Ectodermal cell (in vitro differentiated cells): ENCODE measurements at regions not wholly inside any gene's neighbourhood (a gene's known extent, or its start where the extent isn't known, plus 50 kb on each side); places are given as distances from the start of the nearest gene placed in this dataset.
"Not testable (repeated sequence)": the region's sequence is repeated elsewhere in the genome, so short reads cannot be mapped to it uniquely, and the experiment has no call there.

Experiments used
- H3K27ac ChIP-seq: 2 replicates; pipeline ENCODE4 v1.7.0; 2013; ENCODE audit warnings: mild to moderate bottlenecking, low read depth, low read length; ENCODE audit not compliant: insufficient read depth, poor library complexity, severe bottlenecking
- H3K27me3 ChIP-seq: 2 replicates; pipeline ENCODE4 v1.7.0; 2013; ENCODE audit warnings: mild to moderate bottlenecking, low read length; ENCODE audit not compliant: insufficient read depth, control insufficient read depth, poor library complexity, severe bottlenecking
- H3K36me3 ChIP-seq: one replicate; pipeline ENCODE4 v1.7.0; 2013; ENCODE audit warnings: low read length; ENCODE audit not compliant: control insufficient read depth, insufficient read depth
- H3K4me1 ChIP-seq: one replicate; pipeline ENCODE4 v1.7.0; 2013; ENCODE audit warnings: low read length; ENCODE audit not compliant: control insufficient read depth, insufficient read depth
- H3K4me3 ChIP-seq: 2 replicates; pipeline ENCODE4 v1.7.0; 2013; ENCODE audit warnings: low read depth, low read length, control low read depth; ENCODE audit not compliant: insufficient read depth
- H3K9me3 ChIP-seq: 2 replicates; pipeline ENCODE4 v1.7.0; 2013; ENCODE audit warnings: mild to moderate bottlenecking, low read length, moderate library complexity; ENCODE audit not compliant: control insufficient read depth
- WGBS, 2 experiments: methylation state at CpG; one replicate each; pipeline ENCODE4 v1.1.7; 2013; ENCODE audit warnings: missing lambda C conversion rate in 2 of 2; 5-methylcytosine and 5-hydroxymethylcytosine counted together

DNA sequence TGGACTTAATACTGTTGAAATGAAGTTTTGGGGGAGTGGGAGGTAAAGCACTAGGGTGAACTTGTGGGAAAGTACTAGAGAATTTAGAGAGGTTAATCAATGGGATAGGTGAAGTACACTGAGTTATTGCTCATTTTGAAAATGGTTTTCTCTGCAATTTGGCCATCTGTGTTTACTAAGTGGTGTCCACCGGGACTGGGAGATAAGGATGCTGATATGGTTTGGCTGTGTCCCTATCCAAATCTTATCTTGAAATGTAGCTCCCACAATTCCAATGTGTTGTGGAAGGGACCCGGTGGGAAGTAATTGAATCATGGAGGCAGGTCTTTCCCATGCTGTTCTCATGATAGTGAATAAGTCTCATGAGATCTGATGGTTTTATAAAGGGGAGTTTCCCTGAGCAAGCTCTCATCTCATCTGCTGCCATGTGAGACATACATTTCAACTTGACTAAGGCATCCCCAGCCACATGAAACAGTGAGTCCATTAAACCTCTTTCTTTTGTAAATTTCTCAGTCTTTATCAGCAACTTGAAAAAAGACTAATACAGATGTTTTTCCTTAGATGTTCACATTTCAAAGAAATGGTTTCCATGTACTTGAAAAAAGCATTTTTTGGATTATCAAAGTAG lies 1569.4 kb upstream of the PRR20A start:
- Histone ChIP-seq H3K36me3 (no peaks in the 10 kb centered on the region), H3K9me3 (no peaks in the 10 kb centered on the region), H3K27ac (no peak overlapping the region), H3K27me3 (no peaks in the 10 kb centered on the region), H3K4me1 (no peaks in the 10 kb centered on the region), H3K4me3 (no peak overlapping the region)
- 73 to 90% methylated on average over 2 of the region's 2 CpGs for WGBS, 2 experiments

DNA sequence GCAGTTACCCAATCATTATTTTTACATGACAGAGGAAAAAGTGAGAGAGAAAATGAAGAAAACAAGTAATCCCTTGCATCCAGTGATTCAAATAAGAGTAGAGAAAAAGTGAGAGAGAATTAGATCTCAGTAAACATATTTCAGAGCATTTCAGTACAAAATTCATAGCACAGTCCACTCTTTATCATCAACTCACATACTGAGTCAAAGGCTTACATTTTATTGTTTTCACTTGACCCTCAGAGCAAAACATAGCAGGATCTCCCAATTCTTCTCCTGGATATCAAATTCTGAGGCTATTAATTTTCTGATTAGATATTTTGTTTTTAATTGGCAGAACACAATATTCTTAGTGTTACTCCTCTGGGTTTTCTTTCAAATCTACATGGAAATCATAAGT lies 1568.3 kb upstream of the PRR20A start:
- no peak overlapping the region for H3K4me3 ChIP-seq
- no peaks in the 10 kb centered on the region for H3K27me3 ChIP-seq
- H3K27ac ChIP-seq = no peak overlapping the region
- no peaks in the 10 kb centered on the region for H3K9me3 ChIP-seq
- H3K4me1 ChIP-seq = no peaks in the 10 kb centered on the region
- H3K36me3 ChIP-seq = no peaks in the 10 kb centered on the region

DNA sequence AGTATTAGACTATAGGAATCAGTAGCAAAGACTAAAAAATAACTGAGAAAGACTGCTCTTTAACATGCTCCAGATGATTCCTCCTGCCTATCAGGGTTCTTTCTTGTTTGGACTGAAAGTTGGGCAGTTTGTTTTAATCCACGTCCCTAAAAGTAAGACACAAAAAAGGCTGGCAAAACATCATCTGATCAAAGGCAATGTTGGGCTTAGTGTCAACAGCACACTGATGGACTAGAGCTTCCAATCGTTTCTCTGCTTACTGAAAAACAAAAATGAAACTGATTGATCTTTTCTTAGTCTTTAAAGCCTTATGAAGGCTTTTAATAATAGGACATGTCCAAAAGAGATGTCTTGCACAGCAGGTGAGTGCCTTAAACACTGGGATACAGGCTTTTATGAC lies 1567.9 kb upstream of the PRR20A start:
- Histone ChIP-seq H3K9me3 (no peaks in the 10 kb centered on the region), H3K4me1 (no peaks in the 10 kb centered on the region), H3K27me3 (no peaks in the 10 kb centered on the region), H3K4me3 (no peak overlapping the region), H3K36me3 (no peaks in the 10 kb centered on the region), H3K27ac (no peak overlapping the region)
- WGBS, 2 experiments = 47 to 61% methylated on average over 2 of the region's 2 CpGs

DNA sequence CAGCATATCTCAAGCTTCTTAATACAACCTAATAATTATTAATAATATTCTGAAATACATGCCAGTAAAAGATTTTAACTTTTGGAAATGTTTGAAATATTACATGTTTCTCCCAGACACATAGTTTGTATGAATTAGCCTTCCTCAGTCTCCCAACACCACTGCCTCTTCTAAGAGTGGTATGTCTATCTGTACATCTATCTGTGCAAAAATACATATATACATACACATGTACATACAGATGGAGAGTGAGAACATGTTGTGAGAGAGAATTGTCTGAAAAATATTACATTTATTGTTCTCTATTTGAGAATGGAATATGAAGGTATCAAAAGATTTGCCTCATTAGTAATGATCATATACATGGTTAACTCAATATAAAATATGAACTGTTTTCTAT lies 1567.2 kb upstream of the PRR20A start:
- H3K4me1 ChIP-seq = no peaks in the 10 kb centered on the region
- no peaks in the 10 kb centered on the region for H3K27me3 ChIP-seq
- no peaks in the 10 kb centered on the region for H3K36me3 ChIP-seq
- H3K4me3 ChIP-seq = no peak overlapping the region
- no peaks in the 10 kb centered on the region for H3K9me3 ChIP-seq
- no peak overlapping the region for H3K27ac ChIP-seq

DNA sequence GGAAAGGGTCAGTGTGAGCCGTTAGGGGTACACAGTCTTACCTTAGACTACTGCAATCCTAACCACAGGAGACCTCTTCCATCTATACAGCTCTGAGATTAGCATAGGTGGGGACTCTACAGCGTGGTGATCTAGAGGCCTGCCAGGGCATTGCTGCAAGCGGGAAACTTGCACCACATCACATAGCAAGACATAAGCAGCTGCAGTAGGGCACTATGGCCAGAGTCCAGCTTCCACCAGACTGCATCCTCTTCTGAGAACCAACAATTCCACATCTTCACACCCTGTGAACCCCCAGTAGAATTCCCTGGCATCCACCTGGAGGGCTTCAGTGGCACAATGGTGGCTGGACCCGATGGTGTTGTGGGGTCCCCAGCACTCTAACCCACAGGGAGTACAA lies 1564.3 kb upstream of the PRR20A start:
- 55 to 57% methylated on average over 4 of the region's 4 CpGs for WGBS, 2 experiments
- H3K4me1 ChIP-seq = no peaks in the 10 kb centered on the region

DNA sequence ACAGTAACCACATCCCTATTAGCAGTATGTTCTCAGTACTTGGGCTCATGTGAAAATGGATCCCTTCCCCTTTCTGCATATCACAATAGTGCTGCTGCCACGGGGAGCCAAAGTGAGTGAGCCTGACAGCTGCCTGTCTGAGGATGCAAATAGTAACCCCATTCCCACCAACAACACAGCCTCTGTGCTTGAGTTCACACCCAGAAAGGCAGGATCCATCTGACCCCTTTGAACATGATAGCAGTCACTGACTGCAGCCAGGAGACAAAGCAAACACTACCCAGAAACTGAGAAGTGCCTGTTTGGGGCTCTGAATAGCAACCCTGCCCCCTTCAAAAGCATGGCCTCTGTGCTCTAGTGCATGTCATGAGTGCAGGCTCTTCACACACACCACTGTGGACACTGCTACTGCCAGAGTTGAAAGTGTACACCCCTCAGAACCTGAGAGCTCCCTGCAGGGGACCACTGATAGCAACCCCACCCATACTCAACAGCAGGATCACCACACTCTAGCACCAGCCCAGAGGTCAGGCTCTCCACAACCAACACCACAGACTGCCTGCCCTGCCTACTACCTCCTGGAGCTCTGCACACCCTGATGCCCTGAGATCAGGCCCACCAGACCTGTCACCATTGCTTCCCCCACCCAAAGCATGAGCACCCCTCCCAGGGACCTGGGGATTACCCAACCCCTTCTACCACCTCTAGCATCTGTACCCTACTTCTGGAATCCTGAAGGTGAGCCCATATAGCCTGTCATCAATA lies 1563.5 kb upstream of the PRR20A start:
- 9 to 27% methylated on average over 1 of the region's 1 CpG for WGBS, 2 experiments
- peaks cover 4% of the 10 kb centered on the region for H3K27me3 ChIP-seq
- no peak overlapping the region for H3K27ac ChIP-seq
- H3K9me3 ChIP-seq = no peaks in the 10 kb centered on the region
- no peaks in the 10 kb centered on the region for H3K36me3 ChIP-seq
- no peak overlapping the region for H3K4me3 ChIP-seq
- no peaks in the 10 kb centered on the region for H3K4me1 ChIP-seq

More for the DNA sequence above, 1564.3 kb upstream of the PRR20A start:
- H3K27ac ChIP-seq = no peak overlapping the region
- H3K4me3 ChIP-seq = no peak overlapping the region
- no peaks in the 10 kb centered on the region for H3K9me3 ChIP-seq
- no peaks in the 10 kb centered on the region for H3K36me3 ChIP-seq
- no peaks in the 10 kb centered on the region for H3K27me3 ChIP-seq

DNA sequence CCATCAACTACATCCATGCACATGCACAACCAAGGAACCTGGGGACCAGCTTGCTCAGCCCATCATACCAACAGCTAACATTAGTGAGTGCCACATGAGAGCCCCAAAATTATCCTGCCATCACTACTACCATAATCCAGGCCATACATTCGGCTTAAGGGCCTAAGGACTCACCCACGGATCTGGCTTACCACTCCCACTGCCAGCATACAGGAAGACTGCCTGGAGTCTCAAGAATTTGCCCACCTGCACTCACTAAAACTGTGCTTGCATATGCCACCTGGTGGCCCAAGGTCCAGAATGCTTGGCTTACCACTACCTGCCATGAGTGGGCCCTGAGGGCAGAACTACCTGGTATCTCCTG lies 1562.9 kb upstream of the PRR20A start:
- WGBS, 2 experiments = 60% methylated on average over 2 of the region's 2 CpGs
- Histone ChIP-seq H3K27ac (no peak overlapping the region), H3K36me3 (no peaks in the 10 kb centered on the region), H3K4me3 (no peak overlapping the region), H3K4me1 (no peaks in the 10 kb centered on the region), H3K27me3 (peaks cover 4% of the 10 kb centered on the region), H3K9me3 (no peaks in the 10 kb centered on the region)

DNA sequence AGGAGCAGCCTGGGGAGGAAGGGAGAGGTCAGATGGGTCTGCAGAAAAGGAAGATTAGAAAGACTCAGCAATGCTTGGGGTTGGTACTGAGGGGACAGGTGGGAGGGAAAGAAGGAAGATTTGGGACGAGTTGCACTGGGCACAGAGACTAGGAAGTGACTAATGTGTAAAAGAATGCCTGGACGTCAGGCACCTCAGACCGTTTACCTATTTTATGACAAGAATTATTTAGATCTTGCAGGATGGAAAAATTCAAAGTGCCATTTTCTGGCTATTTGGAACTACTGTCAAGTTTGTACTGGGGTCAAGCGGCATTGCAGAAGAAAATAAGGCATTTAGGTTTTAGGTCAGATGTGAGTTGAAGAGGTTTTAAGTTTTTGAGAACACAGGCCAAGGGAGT lies 1558.4 kb upstream of the PRR20A start:
- WGBS, 2 experiments = 10 to 15% methylated on average over 2 to 3 of the region's 4 CpGs
- H3K36me3 ChIP-seq, H3K27ac ChIP-seq, H3K4me3 ChIP-seq, H3K9me3 ChIP-seq, H3K4me1 ChIP-seq, H3K27me3 ChIP-seq: not testable (repeated sequence)

DNA sequence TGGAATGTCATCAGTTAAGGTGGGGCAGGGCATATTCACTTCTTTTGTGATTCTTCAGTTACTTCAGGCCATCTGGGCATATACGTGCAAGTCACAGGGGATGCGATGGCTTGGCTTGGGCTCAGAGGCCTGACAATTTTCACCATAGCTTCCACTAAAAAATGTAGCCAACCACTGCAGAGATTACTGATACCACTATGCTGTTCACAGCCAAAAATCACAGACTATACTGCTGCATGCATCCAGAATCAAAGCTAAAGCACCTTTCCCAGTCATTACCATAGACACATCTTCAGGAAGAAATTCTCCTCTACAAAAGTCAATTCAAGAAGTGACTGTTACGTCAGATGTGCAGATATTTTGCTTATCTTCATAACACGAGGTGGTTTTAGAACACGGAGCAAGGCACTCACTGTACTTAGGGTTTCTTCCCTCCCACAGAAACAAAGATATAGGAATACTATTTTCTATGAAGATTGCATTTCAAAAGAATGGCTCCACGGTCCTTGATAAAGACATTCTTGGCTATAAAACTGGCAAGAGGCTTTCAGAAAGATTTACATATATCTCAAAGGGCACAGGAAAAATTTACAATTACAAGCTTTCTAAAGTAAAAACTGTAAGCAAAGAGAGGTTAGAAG lies 1556.6 kb upstream of the PRR20A start:
- peaks cover 8% of the 10 kb centered on the region for H3K27me3 ChIP-seq
- no peak overlapping the region for H3K27ac ChIP-seq
- H3K9me3 ChIP-seq = no peaks in the 10 kb centered on the region
- WGBS, 2 experiments = 32 to 51% methylated on average over 5 to 6 of the region's 6 CpGs
- H3K4me3 ChIP-seq = no peak overlapping the region
- H3K36me3 ChIP-seq = no peaks in the 10 kb centered on the region
- no peaks in the 10 kb centered on the region for H3K4me1 ChIP-seq

DNA sequence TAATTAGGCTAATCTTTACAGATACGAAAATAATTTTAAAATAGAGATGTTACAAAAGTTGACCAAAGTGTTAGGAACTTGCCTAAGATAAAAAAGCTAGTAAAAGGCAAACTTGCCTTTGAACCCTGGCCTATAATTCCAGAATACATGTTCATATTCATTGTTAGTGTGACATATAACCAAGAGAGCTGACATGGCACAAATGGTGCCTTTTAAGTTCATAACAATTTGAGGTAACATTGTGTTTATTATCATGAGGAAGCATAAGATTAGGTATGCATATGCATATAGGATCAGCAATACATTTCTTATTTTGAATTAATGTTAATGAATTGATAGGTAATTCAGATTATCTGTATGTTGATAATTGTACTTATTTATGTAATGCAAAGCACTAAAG lies 1537.9 kb upstream of the PRR20A start:
- whole genome bisulfite sequencing, 2 experiments = 100% methylated on average over 1 of the region's 1 CpG; no CpG with 5 or more reads in 1 of the 2 experiments
- Histone ChIP-seq H3K36me3 (no peaks in the 10 kb centered on the region), H3K4me1 (no peaks in the 10 kb centered on the region), H3K9me3 (no peaks in the 10 kb centered on the region), H3K27me3 (no peaks in the 10 kb centered on the region), H3K4me3 (no peak overlapping the region), H3K27ac (no peak overlapping the region)
